Fibroblast of pulmonary artery (primary cell): ENCODE measurements at regions not wholly inside any gene's neighbourhood (a gene's known extent, or its start where the extent isn't known, plus 50 kb on each side); places are given as distances from the start of the nearest gene placed in this dataset.

Experiments used
- DNase-seq: peaks from one replicate; pipeline ENCODE4 v3.0.0-alpha.2; 2010; ENCODE audit warnings: low read depth
- H3K4me3 ChIP-seq: replicated peaks from 2 replicates; pipeline ENCODE4 v1.5.1; 2011; ENCODE audit warnings: low read depth, mild to moderate bottlenecking, control low read depth, low read length, moderate library complexity
- TF ChIP-seq, protein P1 (sequence below): IDR thresholded peaks from 2 replicates; pipeline ENCODE4 v1.5.1; 2011; ENCODE audit warnings: mild to moderate bottlenecking, control low read depth, low read length, inconsistent platforms; ENCODE audit errors: missing control alignments

DNA sequence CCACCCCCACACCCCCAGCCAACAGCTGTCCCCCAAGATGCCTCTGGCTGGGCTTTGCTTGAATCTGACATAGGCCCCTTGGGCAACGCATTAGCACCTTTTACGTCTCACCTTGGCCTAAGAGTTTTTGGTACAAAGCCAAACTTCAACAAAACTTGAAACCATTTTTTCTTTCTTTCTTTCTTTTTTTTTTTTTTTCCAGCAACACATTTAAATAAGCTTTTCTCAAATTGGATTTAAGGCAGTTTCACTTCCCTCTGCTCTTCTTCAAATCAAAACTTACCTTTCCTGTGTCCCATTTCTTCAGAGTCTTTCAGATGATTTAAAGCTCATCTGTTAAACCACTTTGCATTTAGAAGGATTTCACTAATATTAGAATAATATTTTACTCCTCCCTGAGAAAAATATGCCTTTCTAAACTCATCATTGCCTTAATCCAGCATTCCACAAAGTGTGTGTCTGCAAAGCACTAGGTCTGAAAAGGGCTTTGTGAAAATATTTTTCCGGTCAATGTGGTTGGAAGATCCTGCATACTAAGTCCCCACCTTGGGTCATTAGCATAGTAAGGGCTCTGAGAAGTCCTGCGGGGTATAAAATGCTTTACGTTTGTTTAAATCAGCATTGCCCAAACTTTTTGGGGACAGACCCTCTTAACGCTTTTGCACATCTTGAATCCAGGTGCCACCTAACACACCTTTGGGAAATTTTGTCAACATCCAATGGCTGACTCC, 217.0 kb downstream of the TLE3 start:
- TF ChIP-seq, protein P1, sequence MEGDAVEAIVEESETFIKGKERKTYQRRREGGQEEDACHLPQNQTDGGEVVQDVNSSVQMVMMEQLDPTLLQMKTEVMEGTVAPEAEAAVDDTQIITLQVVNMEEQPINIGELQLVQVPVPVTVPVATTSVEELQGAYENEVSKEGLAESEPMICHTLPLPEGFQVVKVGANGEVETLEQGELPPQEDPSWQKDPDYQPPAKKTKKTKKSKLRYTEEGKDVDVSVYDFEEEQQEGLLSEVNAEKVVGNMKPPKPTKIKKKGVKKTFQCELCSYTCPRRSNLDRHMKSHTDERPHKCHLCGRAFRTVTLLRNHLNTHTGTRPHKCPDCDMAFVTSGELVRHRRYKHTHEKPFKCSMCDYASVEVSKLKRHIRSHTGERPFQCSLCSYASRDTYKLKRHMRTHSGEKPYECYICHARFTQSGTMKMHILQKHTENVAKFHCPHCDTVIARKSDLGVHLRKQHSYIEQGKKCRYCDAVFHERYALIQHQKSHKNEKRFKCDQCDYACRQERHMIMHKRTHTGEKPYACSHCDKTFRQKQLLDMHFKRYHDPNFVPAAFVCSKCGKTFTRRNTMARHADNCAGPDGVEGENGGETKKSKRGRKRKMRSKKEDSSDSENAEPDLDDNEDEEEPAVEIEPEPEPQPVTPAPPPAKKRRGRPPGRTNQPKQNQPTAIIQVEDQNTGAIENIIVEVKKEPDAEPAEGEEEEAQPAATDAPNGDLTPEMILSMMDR: no peak
- DNase-seq: no peak
- H3K4me3 ChIP-seq: no peak overlapping the region

DNA sequence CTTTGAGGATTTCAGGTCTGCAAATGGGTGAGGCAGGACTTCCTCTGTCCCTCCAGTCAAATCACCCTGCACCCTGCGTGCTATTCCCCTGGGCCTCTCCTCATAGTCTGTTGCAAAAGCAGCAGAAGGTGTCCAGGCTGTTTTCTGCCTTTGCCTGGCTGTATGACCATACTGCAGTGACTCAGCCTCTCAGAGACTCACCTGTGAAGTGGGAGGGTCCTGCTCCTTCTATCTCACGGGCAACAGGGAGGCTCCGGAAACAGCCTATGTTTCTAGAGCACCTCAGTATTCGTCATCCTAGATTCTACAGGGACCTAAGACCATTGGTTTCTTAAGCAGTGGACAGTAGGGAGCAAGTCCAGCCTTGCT, 216.4 kb downstream of the TLE3 start:
- TF ChIP-seq, protein P1: no peak
- H3K4me3 ChIP-seq: no peak overlapping the region
- DNase-seq: no peak

DNA sequence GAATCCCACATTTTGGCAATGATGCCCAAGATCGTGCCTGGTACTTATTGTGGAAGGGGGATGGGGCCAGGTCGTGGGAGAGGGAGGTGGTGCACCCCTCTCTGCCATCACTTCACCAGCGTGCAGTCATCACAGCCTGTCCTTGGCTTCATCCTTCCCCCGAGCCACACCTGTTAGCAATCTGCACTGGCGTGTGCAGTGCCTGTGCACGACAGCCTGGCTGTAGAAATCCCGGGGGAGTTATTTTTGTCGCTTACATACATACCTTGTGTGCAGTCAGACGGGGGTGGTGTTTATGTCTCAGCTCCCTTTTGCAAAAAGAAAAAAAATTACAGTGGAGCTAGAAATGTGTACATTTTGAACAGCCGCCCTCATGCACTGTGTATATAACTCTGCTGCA, 216.0 kb downstream of the TLE3 start:
- TF ChIP-seq, protein P1: no peak

DNA sequence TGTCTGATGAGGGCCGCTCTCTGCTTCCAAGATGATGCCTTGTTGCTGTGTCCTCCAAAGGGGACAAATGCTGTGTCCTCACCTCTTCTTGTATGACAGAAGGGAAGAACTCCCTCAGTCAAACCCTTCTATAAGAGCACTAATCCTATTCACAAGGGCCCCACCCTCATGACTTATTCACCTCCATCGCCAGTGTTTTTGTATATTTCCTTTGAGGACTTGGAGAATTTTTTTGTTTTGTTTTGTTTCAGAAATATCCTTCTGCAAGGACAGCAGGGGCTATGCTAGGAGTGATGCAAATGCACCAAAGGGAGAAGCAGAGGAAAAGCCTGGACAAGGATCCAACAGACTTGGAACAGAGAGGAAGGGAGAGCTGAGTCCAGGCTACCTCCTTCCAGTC, 214.4 kb downstream of the TLE3 start:
- H3K4me3 ChIP-seq: no peak overlapping the region
- DNase-seq: no peak
- TF ChIP-seq, protein P1: no peak

More for the DNA sequence above, 216.0 kb downstream of the TLE3 start:
- H3K4me3 ChIP-seq: no peak overlapping the region
- no peak for DNase-seq

DNA sequence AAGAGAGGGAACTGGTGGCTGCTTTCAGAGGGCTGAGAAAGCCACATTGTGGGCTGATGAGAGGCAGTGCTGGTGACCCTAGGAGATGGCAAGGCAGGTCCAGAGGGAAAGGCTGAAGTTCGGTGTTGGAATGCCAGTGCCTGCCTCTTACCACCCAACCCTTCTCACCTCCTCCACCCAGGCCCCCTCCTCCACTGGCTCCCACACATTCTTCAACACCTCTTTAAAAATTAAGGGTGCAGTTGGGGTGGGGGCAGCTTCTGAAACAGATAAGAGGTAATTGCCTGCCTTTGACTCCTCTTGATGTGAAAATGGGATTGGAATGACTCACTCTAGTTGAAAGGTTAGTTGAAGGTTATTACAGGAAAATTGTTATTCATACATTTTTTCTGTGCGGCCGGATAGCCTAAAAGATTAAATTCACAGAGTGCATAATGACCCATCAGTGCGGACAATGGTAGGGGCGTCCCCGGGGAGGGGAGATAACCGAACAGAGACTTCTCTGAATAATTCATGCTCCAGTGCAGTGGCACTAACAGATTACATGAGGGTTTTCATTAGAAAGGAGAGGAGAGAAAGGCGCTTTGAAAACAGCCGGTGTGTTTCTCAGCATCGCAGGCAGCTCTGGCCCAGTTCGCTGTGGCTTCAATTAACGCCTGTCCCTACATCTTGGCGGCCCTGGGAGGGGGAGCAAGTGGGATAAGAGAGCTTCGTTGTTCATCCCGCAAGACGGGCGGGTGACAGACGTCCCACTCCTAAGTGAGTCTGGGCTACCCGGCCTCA, 212.4 kb downstream of the TLE3 start:
- DNase-seq: peak; percentile 60
- TF ChIP-seq, protein P1: no peak
- H3K4me3 ChIP-seq: no peak overlapping the region

DNA sequence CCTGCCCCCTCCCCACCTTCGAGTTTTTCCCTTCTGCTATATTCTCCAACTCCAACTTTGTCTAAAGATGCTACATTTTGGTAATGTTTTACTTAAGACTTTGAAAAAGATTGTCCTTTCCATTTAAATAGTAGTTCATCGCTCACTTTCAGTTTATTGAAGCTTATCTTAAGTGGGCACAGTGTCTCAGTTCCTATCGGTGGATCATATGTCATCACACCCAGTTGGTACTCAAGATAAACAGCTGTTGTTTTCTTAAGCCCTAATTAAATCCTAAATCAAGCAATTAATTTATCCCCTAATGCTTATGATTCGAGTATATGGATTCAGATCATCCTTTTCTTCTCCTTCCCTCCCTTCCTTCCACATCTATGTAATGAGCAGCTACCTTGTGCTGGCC, 210.7 kb downstream of the TLE3 start:
- no peak overlapping the region for H3K4me3 ChIP-seq
- no peak for DNase-seq
- TF ChIP-seq, protein P1: no peak
